OCI-LY1 (cell line): ENCODE measurements at regions not wholly inside any gene's neighbourhood (a gene's known extent, or its start where the extent isn't known, plus 50 kb on each side); places are given as distances from the start of the nearest gene placed in this dataset.

Source experiments
- H2AFZ ChIP-seq: fragments of 200-600 bp; sonication (generic), shearing (Covaris generic); 2 replicates; pipeline ENCODE4 v1.6.0; 2014; ENCODE audit warnings: antibody characterized with exemption, mild to moderate bottlenecking, low read length
- H3F3A ChIP-seq: fragments of 200-600 bp; sonication (generic), shearing (Covaris generic); 2 replicates; pipeline ENCODE4 v1.6.0; 2014; ENCODE audit warnings: mild to moderate bottlenecking, antibody characterized with exemption, low read length, moderate library complexity; ENCODE audit not compliant: insufficient read depth
- H3K27ac ChIP-seq: fragments of 200-600 bp; sonication (generic); 2 replicates; pipeline ENCODE4 v1.5.1; 2014; ENCODE audit warnings: low read length, mixed run types, mild to moderate bottlenecking, low read depth; ENCODE audit not compliant: poor library complexity, severe bottlenecking
- H3K27me3 ChIP-seq: fragments of 200-600 bp; sonication (generic); 2 replicates; pipeline ENCODE4 v1.6.0; 2014; ENCODE audit warnings: antibody characterized with exemption, mild to moderate bottlenecking, low read length, moderate library complexity; ENCODE audit not compliant: insufficient read depth
- H3K36me3 ChIP-seq: fragments of 200-600 bp; sonication (generic); 2 replicates; pipeline ENCODE4 v1.6.1; 2014; ENCODE audit warnings: mild to moderate bottlenecking, antibody characterized with exemption, low read length, moderate library complexity, mixed read lengths; ENCODE audit not compliant: insufficient read depth
- H3K4me1 ChIP-seq: fragments of 200-600 bp; sonication (generic); 2 replicates; pipeline ENCODE4 v1.5.1; 2014; ENCODE audit warnings: mild to moderate bottlenecking, low read length, moderate library complexity; ENCODE audit not compliant: insufficient read depth, severe bottlenecking
- H3K4me2 ChIP-seq: fragments of 200-600 bp; sonication (generic), shearing (Covaris generic); 2 replicates; pipeline ENCODE4 v1.6.1; 2014; ENCODE audit warnings: low read length
- H3K4me3 ChIP-seq: fragments of 200-600 bp; sonication (generic); 2 replicates; pipeline ENCODE4 v1.5.1; 2014; ENCODE audit warnings: low read length, low read depth, mild to moderate bottlenecking, mixed read lengths; ENCODE audit not compliant: poor library complexity, severe bottlenecking
- H3K79me2 ChIP-seq: fragments of 200-600 bp; shearing (Covaris generic); 2 replicates; pipeline ENCODE4 v1.6.1; 2016; ENCODE audit warnings: mixed run types, low read length, mixed read lengths; ENCODE audit not compliant: insufficient read depth
- H3K9ac ChIP-seq: fragments of 200-600 bp; sonication (generic), shearing (Covaris generic); 2 replicates; pipeline ENCODE4 v1.6.1; 2014; ENCODE audit warnings: mild to moderate bottlenecking, low read length, mixed read lengths
- H3K9me2 ChIP-seq: fragments of 200-600 bp; sonication (generic), shearing (Covaris generic); 2 replicates; pipeline ENCODE4 v1.6.1; 2014; ENCODE audit warnings: low read depth, mild to moderate bottlenecking, low read length, mixed read lengths
- H3K9me3 ChIP-seq: fragments of 200-600 bp; shearing (Covaris generic); 2 replicates; pipeline ENCODE4 v1.6.1; 2014; ENCODE audit warnings: low read length, mixed read lengths
- H4K20me1 ChIP-seq: fragments of 200-600 bp; sonication (generic), shearing (Covaris generic); 2 replicates; pipeline ENCODE4 v1.6.0; 2016; ENCODE audit warnings: mild to moderate bottlenecking, low read length; ENCODE audit not compliant: insufficient read depth
- CTCF ChIP-seq: fragments of 200-600 bp; sonication (generic), shearing (Covaris generic); IDR thresholded peaks from 2 replicates; pipeline ENCODE4 v1.5.1; 2017; ENCODE audit warnings: mild to moderate bottlenecking, antibody characterized with exemption, low read length, moderate library complexity, mixed read lengths
- EZH2 ChIP-seq: fragments of 200-600 bp; sonication (generic), shearing (Covaris generic); IDR thresholded peaks from 2 replicates; pipeline ENCODE4 v1.8.0; 2017; ENCODE audit warnings: borderline replicate concordance, mixed run types, mild to moderate bottlenecking, antibody characterized with exemption, low read length, moderate library complexity, mixed read lengths

- H4K20me1 ChIP-seq = no peaks in the 10 kb centered on the region
- TF ChIP-seq EZH2 (no peak), CTCF (no peak)
- no peaks in the 10 kb centered on the region for H3K9me2 ChIP-seq
- H2AFZ ChIP-seq = no peak overlapping the region
- H3F3A ChIP-seq = no peaks in the 10 kb centered on the region
- no peak overlapping the region for H3K4me3 ChIP-seq
- peaks cover 4% of the 10 kb centered on the region for H3K4me1 ChIP-seq
- no peaks in the 10 kb centered on the region for H3K36me3 ChIP-seq
- H3K9ac ChIP-seq = no peak overlapping the region
- no peaks in the 10 kb centered on the region for H3K9me3 ChIP-seq
- H3K79me2 ChIP-seq = no peaks in the 10 kb centered on the region
- H3K27ac ChIP-seq = no peak overlapping the region
- H3K4me2 ChIP-seq = no peak overlapping the region
- no peaks in the 10 kb centered on the region for H3K27me3 ChIP-seq
Observed at GRCh38 chr11:21641869-21642268, 551.0 kb upstream of the ANO5 start.

GRCh38 chr11:21646351-21646750 lies 546.5 kb upstream of the ANO5 start:
- H3K36me3 ChIP-seq = no peaks in the 10 kb centered on the region
- H3K79me2 ChIP-seq = no peaks in the 10 kb centered on the region
- H2AFZ ChIP-seq = no peak overlapping the region
- no peaks in the 10 kb centered on the region for H4K20me1 ChIP-seq
- no peak overlapping the region for H3K4me2 ChIP-seq
- no peaks in the 10 kb centered on the region for H3K27me3 ChIP-seq
- no peaks in the 10 kb centered on the region for H3K4me1 ChIP-seq
- no peaks in the 10 kb centered on the region for H3F3A ChIP-seq
- H3K9me3 ChIP-seq = no peaks in the 10 kb centered on the region
- TF ChIP-seq EZH2 (no peak), CTCF (no peak)
- no peak overlapping the region for H3K4me3 ChIP-seq
- H3K9ac ChIP-seq = no peak overlapping the region
- no peaks in the 10 kb centered on the region for H3K9me2 ChIP-seq
- no peak overlapping the region for H3K27ac ChIP-seq

DNA sequence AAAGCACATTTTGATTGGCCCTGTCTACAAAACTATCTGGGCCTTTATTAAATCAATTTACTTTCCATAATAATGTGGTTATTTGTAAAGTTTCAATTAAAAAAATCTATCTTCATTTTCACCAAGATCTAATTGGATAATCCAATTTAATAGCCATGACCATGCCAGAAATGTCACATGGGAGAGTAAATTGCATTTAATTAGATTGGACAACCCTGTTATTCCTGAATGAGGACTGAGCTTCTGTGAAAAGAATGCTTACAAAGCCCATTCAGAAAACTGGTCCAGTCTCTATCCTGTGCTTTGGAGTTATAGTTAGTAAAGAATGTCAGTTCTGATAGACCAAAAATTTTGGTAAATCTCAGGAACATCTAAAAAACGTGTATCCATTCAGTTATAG lies 541.9 kb upstream of the ANO5 start:
- TF ChIP-seq CTCF = no peak
- TF ChIP-seq EZH2 = no peak
- Histone ChIP-seq H3K4me1 (no peaks in the 10 kb centered on the region), H3K9me2 (no peaks in the 10 kb centered on the region), H3K9me3 (no peaks in the 10 kb centered on the region), H3F3A (no peaks in the 10 kb centered on the region), H4K20me1 (no peaks in the 10 kb centered on the region), H3K27ac (no peak overlapping the region), H3K36me3 (no peaks in the 10 kb centered on the region), H3K79me2 (no peaks in the 10 kb centered on the region), H3K9ac (no peak overlapping the region), H3K27me3 (no peaks in the 10 kb centered on the region), H2AFZ (no peak overlapping the region), H3K4me2 (no peak overlapping the region), H3K4me3 (no peak overlapping the region)
